GM21529 (cell line): ENCODE measurements at regions not wholly inside any gene's neighbourhood (a gene's known extent, or its start where the extent isn't known, plus 50 kb on each side); places are given as distances from the start of the nearest gene placed in this dataset.
"Not testable (repeated sequence)": the region's sequence is repeated elsewhere in the genome, so short reads cannot be mapped to it uniquely, and the experiment has no call there.

ENCODE experiments used
- ATAC-seq: cut with Tn5 transposase; IDR thresholded peaks from one replicate; pipeline ENCODE4 v1.9.1; 2021; ENCODE audit not compliant: unreplicated experiment

DNA sequence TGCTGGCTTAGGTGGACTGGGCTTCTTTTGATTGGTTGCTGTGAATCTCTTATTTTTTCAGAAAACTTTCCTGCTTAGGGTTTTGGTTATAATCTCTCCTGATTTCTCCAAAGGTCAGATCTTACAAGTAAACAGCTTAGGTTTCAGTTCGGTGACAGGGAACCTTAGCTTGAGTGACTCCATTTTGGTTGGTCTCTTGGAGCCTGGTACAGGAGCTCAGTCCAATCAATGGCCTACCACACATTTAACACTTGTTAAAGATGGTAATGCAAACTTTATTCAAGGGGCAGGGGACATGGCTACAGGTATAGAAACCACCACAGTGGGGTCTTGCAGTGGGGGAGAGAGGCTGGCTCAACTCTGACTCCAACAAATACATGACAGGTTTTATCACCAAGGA, 180.9 kb upstream of the THBS1 start:
- no peak for ATAC-seq

DNA sequence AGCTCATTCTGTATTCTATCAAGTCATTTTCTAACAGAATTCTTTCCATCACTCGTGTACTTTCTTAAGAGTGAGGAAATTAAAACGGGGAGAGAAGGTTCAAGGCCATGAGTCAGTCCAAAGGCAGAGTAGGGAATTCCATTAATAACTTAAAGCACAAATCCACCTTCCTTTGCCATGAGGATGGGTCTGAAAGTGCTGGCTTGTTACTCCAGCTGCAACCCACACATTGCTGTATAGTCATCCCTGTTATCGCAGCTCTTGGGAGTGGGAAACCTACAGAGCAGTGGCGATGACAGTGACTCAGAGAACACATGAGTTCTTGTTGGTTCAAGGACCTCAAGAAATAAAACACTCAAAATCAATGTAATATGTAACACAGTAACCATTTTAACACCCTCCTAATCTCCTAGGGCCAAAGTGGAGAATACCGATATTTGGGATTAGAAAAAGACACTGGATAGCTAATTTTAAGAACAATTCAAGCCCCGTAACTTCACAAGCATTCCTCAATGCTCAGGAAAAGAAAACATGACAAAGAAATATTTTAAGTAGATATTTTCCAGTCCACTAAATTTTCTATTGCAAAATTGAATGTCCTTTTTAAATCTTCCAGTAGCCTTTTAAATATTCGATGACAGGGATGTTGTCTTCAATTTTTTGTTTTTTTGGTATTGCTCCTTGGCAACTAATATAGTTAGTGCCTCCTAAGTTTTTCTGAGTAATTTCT, 179.9 kb upstream of the THBS1 start:
- ATAC-seq, result no peak

DNA sequence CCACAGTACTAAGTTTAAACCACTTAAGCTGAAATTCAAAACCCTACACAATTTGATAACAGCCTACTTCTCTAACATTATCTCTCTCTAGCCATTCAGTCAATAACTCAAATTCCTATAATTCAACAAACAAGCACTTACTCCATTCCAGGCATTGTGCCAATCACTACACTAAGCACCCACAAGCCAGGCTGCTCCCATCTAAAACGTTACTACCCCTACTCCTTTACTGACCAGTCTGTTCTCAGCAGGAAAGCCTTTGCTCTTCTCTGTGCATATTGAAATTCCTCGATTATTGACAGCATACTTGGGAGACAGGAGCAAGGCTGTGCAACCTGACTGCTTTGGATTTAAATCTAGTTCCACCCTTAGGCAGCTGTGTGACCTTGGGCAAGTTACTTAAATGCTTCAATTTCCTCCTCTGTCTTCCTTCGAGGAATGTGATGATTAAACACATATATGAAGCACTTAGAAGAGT, 177.2 kb upstream of the THBS1 start:
- ATAC-seq, result no peak

DNA sequence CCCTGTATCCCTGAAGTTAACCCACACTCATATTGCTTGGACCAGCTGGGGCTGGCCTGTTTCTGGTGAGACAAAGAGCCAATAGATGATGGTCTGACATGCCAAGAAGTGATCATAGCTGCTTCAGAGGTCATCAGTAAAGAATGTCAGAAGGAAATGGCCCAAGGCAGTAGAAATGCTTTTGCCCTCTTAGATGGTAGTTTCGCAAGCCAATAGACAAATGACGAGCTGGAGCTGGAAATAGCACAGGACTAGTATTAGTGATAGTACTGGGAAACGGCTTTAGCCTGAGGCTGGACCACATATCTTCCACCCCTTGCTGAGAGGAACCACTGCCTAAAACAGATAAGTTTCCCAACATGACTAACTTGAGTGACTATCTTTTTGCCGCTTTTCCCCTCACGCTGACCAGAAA, 176.1 kb upstream of the THBS1 start:
- ATAC-seq, result no peak

DNA sequence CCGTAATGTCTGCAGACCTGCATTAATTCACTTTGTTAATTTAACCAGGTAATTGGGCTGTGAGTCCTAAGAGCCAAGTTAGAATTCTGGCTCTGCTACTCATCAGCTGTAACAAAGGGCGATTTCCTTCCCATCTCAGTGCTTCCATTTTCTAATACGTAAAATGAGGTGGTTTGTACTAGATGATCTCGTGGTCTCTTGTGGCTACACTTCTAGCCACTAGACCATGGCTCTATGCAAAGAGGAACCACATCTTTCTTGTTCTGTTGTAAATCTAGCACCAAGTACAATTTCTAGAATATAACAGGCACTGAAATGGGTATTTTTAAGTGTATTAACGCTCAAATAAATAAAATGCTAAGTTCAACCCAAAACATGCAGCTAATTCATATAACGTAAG, 174.4 kb upstream of the THBS1 start:
- peak; percentile 80 for ATAC-seq

DNA sequence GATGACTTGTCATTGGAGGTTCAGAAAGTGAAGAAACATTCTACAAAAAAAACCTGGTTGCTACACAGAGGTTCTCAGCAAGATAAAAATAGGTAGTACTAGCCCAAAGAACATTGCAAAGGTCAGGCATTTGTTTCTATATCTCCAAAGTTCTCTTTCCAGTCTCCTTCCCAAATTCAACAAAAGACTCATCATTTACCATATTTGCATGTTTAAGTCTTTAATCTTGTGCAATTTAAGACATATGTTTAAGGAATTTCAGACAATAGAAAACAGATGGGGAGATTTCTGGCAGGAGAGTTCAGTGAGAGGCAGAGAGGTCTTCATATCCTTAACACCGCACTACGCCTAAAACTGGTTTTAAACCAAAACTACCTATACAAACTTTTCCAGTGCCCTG, 173.8 kb upstream of the THBS1 start:
- ATAC-seq, result no peak

DNA sequence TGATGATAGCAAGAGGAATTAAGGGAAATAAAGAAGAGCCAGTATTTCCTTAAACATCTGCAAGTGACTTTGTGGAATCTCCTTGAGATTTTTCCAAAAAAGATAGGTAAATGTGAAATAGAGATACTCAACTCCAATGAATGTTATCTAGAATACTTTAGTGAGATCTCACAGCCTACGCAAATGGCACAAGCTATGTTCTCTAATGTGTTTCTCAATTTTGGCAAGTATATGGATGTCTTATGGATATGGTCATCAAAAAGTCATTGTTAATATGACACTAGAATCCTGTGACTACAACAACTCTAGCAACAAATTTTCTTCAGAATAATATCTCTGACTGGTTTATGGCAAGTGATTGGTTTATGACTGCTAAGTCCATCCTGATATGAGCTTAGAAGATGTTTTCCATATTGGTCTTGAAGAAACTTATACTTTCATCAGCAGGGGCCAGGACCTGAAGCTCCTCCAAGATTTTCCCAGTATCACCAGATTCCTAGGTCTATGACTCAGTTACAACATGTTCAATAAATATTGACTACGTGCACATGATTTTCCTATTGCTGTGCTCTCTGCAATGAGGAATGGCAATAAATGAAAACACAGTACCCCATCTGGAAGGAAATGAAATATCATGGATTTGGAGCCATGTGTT, 170.9 kb upstream of the THBS1 start:
- no peak for ATAC-seq

DNA sequence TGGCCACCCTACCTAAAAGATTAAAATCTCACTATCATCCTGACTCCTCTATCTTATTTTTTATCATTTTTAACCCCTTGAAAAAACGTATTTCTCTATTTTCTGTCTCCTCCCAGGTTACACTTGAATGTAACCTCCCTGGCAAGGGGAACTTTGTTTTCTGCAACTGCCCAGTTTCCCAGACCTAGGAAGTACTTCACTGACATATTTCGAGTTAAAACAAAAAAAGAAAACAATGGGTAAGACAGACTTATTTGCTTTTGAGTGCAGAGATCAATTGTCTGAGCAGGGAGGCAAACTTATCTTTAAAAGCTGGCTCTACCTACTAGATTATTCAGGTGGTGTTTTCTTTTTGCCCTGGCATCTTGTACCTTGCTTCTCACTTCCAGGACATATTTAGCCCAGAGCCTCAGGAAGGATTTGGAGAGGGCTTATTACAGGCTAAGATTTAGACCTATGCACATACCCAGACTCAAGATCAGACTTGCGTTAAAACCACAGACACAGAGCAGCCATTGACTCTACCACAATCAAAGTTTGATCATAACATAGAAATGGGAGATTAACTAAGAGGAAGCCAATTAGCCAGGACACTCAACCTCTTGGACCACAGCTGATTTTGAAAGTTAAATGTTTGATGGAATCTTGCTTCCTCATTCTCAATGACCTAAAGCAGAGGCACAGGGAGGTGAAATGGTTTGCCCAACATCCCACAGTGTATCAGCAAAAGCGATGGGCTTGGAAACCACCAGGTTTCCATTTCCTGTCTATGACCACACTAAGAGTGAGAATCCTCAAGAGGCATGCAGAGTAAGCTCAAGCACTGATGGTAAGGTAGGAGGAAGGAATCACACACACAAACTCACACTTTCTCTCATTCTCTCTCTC, 169.5 kb upstream of the THBS1 start:
- peak; percentile 90 for ATAC-seq

DNA sequence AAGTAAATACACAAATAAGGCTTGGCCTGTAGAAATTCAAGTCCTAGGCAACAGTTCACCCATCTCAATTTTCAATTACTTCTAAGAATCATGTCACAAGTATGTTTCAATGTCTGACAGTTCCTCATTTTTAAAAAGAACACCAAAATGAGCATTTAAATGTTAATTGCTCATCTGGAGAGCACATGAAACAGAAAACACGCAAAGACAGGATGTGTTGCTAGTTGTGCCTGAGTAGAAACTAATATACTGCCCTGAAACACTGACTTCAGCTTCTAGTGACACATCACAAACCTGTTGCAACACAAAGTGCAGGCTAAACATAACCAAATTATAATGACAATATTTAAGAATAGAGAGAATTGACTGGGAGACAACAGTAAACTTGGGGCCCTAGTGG, 167.3 kb upstream of the THBS1 start:
- ATAC-seq, result peak; percentile 60

DNA sequence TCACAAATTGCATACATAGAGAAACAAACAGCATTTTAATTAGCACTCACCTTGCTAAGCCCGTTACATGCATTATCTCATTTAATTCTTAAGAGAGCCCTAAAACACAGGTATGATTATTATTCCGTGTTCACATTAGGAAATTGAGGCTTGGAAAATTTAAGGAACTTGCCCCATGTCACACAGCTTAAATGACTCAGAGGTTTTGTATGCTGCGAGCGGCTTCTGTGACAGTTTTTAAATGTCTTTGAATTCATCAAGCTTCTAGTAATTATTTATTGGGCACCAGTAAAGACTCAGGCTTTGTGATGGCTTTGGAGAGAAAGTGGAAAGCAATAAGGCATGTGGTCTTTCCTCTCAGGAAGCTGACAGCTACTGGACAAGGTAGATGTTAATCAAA, 166.7 kb upstream of the THBS1 start:
- no peak for ATAC-seq

DNA sequence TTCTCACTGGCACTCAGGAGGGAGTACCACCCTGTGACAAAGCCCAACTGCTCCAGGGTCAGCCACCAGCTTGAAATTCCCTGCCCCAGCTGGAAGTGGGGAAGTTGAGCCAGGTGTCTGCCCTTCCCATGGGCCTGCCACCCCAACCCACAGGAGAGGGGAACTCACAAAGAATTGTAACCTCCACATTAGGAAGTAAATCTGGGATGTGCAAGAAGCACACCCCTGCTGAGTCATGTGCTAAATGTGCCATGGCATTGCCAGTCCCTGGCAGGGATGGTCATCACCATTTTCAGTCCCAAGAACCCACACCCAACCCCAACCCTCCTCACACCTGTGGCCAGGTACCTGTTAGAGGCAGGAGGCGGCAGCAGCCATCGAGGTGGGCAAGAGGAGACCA, 165.2 kb upstream of the THBS1 start:
- no peak for ATAC-seq

DNA sequence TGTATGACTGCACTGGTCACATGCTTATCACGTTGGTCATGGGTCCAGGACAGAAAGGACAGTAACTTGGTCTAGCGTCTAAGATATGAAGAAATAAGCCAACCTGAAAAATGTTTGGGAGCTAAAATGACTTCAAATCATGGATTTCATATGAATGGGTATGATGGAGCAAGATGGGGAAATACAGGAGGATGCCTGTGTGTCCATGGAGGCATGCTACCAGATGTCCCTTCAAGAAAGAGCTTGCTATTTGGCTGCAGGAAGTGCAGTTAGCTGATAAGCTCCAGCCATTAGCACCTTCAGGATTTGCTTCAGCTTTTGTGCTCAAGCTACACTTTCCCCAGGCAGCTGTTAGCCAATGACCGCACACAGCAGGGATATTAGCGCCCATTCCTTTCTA, 164.6 kb upstream of the THBS1 start:
- ATAC-seq, result no peak

DNA sequence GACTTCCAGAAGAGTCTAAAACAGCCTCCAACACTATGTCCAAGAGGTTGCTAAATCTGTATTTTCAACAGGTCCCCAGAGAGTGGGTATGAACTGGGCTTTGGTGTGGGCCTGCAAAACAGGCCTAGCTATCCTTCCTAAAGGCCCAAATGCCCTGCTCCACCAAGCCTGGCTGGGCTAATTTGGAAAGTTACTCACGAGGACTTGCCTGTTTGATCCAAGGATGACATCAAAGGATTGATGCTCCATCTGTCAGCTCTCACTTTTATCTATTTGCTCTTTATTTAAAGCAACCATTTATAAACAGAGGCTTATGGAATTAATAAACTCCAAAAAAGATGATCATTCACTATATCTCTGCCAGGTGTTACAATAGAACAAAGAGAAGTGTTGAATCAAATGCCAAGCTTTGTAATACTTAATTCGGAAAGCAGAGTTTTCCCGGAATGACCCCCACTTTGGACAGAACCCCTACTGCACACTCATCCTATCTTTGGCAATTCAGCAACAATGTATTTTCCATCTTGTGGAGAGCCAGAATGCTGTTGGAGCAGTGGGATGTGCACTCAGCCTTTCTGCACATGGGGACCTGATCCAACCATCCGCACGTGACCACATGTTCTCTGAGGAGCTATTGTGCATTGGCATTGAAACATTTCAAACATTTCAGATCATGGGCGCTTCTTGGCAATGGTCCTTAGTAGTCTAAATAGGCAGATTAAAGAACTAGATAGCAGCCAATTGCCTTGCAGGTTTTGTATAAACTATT, 163.3 kb upstream of the THBS1 start:
- no peak for ATAC-seq

DNA sequence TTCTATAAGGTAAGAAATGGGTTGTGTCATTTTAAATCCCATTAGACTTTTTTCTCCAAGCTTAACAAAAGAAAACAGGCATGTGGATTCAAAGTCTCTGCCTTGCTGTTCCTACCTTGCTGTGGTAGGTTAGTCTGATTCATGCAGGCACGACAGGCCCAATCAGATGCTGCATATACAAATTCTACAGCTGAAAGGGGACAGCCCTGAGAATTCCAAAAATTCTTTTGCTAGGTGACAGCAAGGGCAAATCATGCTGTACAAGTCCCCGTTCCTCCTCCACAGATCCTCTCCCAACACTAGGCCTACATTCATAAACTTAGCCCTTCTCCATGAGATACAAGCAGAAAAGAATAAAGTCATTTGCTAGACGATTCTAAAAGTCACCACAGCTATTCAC, 161.2 kb upstream of the THBS1 start:
- no peak for ATAC-seq

DNA sequence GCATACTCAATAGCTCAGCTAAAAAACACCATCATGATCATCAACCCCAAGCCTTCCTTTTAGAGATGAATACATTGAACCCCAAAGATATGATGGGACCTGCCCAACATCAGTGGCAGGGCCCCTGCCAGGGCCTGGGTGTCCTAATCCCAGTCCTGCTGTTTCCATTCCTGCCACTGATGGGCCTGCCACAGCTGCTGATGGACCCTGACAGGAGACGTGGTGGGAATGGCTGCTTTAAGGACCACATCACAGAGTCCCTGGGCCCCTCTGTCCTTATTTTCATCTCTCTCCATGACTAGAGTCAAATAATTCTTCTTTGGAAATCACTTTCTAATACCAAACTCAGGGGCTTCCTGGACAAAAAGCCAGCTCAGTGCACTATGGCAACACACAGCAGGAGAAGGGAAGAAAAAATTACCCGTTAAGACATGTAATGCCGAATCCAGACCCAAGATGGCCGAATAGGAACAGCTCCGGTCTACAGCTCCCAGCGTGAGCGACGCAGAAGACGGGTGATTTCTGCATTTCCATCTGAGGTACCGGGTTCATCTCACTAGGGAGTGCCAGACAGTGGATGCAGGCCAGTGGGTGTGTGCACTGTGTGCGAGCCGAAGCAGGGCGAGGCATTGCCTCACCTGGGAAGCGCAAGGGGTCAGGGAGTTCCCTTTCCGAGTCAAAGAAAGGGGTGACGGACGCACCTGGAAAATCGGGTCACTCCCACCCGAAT, 160.6 kb upstream of the THBS1 start:
- ATAC-seq, result not testable (repeated sequence)

DNA sequence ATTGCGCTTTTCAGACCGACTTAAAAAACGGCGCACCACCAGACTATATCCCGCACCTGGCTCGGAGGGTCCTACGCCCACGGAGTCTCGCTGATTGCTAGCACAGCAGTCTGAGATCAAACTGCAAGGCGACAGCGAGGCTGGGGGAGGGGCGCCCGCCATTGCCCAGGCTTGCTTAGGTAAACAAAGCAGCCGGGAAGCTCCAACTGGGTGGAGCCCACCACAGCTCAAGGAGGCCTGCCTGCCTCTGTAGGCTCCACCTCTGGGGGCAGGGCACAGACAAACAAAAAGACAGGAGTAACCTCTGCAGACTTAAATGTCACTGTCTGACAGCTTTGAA, 160.1 kb upstream of the THBS1 start:
- not testable (repeated sequence) for ATAC-seq

DNA sequence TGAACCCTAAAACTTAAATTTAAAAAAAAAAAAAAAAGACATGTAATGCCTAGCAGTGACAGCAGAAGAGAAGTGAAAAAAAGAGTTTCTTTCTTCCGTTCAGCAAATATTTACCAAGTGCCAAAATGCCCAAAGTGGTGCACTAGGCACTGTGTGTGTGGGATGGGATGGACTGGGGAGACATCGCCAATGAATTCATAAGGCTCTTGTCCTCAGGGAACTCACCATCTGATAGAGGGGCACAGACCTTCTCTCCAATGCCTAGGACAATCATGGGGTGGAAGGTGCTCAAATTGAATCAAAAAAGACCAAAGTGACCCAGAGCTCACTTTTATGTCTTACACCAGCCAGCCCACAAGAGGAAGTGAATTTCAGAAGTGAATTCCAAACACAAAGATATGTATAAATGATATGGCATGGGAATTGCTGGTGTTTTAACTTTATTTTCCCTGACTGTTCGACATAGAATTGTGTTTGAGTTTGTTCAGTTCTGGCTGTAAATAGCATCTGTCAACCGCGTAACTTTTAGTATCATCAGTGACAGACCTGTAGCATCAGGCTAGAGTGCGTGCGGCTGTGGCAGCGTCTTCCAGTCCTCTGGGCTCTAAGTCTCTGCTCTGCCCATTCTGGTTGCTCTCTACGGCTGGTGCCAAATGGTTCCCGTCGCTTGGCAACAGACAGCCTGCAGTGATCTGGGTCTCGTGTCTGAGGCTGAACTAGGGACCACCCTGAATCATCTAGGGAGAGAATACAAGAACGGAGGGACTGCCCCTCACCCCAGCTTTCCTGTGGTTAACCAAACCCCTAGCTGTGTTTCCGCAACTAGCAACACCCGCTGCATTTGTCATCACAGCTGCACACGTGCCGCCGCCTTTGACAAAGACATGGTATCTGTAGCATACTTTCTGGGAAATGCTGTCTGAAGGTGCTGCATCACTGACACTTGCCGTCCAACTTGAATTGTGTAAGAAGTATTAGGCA, 154.0 kb upstream of the THBS1 start:
- peak; percentile 81 for ATAC-seq

DNA sequence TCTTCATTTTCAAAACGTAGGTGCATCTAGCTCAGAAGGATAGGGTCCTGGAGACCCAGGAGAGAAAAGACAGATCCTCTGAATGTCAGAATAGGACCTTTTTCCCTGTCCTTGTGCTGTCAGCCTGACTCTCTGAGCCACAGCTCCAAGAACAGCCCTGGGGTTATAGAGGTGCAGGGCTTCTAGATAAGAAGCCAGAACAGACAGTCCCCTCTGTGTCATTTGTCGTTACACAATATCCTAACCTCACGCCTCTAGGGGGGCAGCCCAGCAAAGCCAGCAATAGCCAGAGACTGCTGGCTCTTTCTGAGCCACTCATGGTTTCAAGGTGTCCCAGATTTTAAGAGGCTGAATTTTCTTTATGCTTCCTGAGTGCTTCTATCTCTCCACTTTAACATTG, 153.2 kb upstream of the THBS1 start:
- no peak for ATAC-seq

DNA sequence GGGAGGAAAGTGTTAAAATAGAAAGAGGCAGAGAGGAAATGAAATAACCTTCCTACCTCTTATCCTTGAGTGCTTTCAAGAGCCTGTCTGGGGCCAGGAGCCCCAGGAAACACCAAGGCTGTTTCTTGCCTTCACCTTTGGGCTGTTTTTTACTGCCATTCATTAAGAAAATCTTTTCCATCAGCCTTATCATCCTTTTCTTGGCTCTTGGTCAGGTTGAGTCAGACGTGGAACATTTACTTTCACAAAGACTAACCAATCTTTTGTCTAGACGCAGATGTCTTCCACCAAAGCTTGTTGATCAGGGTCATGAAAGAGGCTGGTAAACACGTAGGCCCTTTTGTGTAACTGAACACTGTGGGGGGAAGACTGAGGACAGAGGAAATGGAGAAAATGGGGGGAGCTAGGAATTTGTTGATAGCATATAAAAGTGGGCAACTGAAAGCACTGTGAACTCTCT, 151.0 kb upstream of the THBS1 start:
- peak; percentile 36 for ATAC-seq
